Activated CD4-positive, alpha-beta memory T cell treated with anti-CD3 and anti-CD28 coated beads for 36 hours (primary cell): ENCODE measurements at regions not wholly inside any gene's neighbourhood (a gene's known extent, or its start where the extent isn't known, plus 50 kb on each side); places are given as distances from the start of the nearest gene placed in this dataset.
"Not testable (repeated sequence)": the region's sequence is repeated elsewhere in the genome, so short reads cannot be mapped to it uniquely, and the experiment has no call there.

Experiments
- CTCF ChIA-PET: fragments of 350-600 bp; sonication (Branson Sonifier 250); formaldehyde crosslinking; loops from one replicate; lab custom pipeline; 2021; ENCODE audit warnings: antibody characterized with exemption, inconsistent platforms; lab: Charles Lee
- POLR2A ChIA-PET: fragments of 350-600 bp; sonication (Branson Sonifier 250); formaldehyde crosslinking; loops from one replicate; lab custom pipeline; 2021; ENCODE audit warnings: antibody characterized with exemption; lab: Charles Lee
- DNase-seq: peaks from one replicate; pipeline ENCODE4 v3.0.0-alpha.2; 2020
- H3K27ac Mint-ChIP-seq: one replicate; pipeline ENCODE4 v1.8.0; 2021; ENCODE audit warnings: mixed read lengths
- H3K27me3 Mint-ChIP-seq: one replicate; pipeline ENCODE4 v1.8.0; 2021; ENCODE audit warnings: mixed read lengths
- H3K36me3 Mint-ChIP-seq: one replicate; pipeline ENCODE4 v1.8.0; 2021; ENCODE audit warnings: mixed read lengths
- H3K4me1 Mint-ChIP-seq: one replicate; pipeline ENCODE4 v1.8.0; 2021; ENCODE audit warnings: low read depth, mixed read lengths
- H3K4me3 Mint-ChIP-seq: one replicate; pipeline ENCODE4 v1.8.0; 2021; ENCODE audit warnings: mild to moderate bottlenecking, mixed read lengths
- H3K9me3 Mint-ChIP-seq: one replicate; pipeline ENCODE4 v1.8.0; 2021; ENCODE audit warnings: mixed read lengths
- intact Hi-C: fragments of 100-400 bp; cut with micrococcal nuclease; formaldehyde crosslinking; loops from one replicate; pipeline ENCODE4 v1.15.1; 2023

- no peaks in the 10 kb centered on the region for H3K36me3 Mint-ChIP-seq
- intact Hi-C loops: no loop called here
- no peak overlapping the region for H3K4me3 Mint-ChIP-seq
- DNase-seq: no peak
- H3K27ac Mint-ChIP-seq: no peak overlapping the region
- ChIA-PET CTCF (no interaction called here), POLR2A (no interaction called here)
- no peaks in the 10 kb centered on the region for H3K27me3 Mint-ChIP-seq
- no peaks in the 10 kb centered on the region for H3K4me1 Mint-ChIP-seq
- no peaks in the 10 kb centered on the region for H3K9me3 Mint-ChIP-seq
These were observed 764.3 kb downstream of the METTL4 start for GRCh38 chr18:1806884-1807615.

DNA sequence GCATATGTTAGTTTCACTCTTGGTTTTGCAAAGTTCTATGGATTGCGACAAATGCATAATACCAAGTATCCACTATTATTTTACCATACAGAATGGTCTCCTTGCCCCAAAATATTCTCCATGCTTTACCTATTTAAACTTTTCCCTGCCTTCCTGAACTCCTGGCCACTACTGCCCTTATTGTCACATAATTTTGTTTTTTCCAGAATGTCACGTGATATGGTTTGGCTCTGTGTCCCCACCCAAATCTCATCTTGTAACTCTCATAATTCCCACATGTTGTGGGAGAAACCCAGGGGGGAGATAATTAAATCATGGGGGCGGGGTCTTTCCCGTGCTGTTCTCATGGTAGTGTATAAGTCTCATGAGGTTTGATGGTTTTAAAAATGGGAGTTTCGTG lies 760.0 kb downstream of the METTL4 start:
- no peak for DNase-seq
- Mint-ChIP-seq H3K27me3 (no peaks in the 10 kb centered on the region), H3K36me3 (no peaks in the 10 kb centered on the region), H3K4me1 (no peaks in the 10 kb centered on the region), H3K9me3 (no peaks in the 10 kb centered on the region), H3K27ac (no peak overlapping the region), H3K4me3 (no peak overlapping the region)
- intact Hi-C loops: no loop called here
- POLR2A ChIA-PET: no interaction called here
- CTCF ChIA-PET: no interaction called here

- ChIA-PET CTCF (interaction anchor here (1.1 kb wide), 1 partner anchor 161 kb away, joined by 3 read pairs; no protein-coding TSS in a partner anchor), POLR2A (no interaction called here)
- Mint-ChIP-seq H3K9me3 (no peaks in the 10 kb centered on the region), H3K27me3 (no peaks in the 10 kb centered on the region), H3K4me3 (no peak overlapping the region), H3K4me1 (no peaks in the 10 kb centered on the region), H3K27ac (no peak overlapping the region), H3K36me3 (no peaks in the 10 kb centered on the region)
- DNase-seq: no peak
- intact Hi-C loops: no loop called here
These were observed 746.0 kb downstream of the METTL4 start for GRCh38 chr18:1825296-1825695.

DNA sequence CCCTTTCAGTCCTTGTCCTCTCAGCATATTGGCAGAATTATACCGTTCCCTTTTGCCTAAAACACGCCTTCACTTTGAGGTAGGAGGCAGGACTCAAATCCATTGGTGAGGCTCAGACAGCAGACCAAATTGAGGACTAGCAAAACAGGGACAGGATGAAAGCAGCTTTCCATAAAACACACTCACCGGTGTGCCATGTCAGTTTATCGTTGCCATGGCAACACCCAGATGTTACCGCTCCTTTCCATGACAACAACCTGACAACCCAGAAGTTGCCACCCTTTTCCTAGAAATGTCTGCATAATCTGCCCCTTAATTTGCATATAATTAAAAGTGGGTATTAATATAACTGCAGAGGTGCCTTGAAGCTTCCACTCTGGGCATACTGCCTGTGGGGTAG lies 730.4 kb downstream of the METTL4 start:
- Mint-ChIP-seq H3K4me1 (no peaks in the 10 kb centered on the region), H3K9me3 (peaks cover 3% of the 10 kb centered on the region), H3K27ac (no peak overlapping the region), H3K27me3 (no peaks in the 10 kb centered on the region), H3K4me3 (no peak overlapping the region), H3K36me3 (no peaks in the 10 kb centered on the region)
- ChIA-PET POLR2A (no interaction called here), CTCF (no interaction called here)
- intact Hi-C loops: no loop called here
- DNase-seq: no peak

DNA sequence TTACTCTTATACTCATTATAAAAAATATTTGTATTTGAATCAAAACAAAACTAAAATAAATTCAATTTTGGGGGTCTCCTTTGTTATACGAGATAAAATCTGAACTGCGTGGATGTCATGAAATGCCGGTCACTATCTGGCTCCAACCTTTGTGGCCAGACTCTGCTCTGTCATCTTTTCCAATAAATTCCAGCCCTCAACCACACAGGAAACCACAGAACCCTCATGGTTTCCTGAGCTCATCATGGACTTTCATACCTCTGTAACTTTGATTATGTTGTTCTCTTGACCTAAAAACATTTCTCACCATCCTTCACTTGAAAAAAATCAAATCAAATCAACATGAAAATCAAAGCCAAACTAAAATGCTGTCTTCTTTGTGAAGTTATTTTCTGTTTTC lies 724.7 kb downstream of the METTL4 start:
- H3K4me3 Mint-ChIP-seq: no peak overlapping the region
- ChIA-PET CTCF (no interaction called here), POLR2A (no interaction called here)
- H3K4me1 Mint-ChIP-seq: no peaks in the 10 kb centered on the region
- H3K27ac Mint-ChIP-seq: no peak overlapping the region
- no peaks in the 10 kb centered on the region for H3K36me3 Mint-ChIP-seq
- no peaks in the 10 kb centered on the region for H3K27me3 Mint-ChIP-seq
- intact Hi-C loops: loop anchor here (5.0 kb wide), 1 partner anchor 134 kb away; no protein-coding TSS in a partner anchor
- no peak for DNase-seq
- no peaks in the 10 kb centered on the region for H3K9me3 Mint-ChIP-seq

GRCh38 chr18:1848716-1849115 lies 722.6 kb downstream of the METTL4 start:
- H3K4me1 Mint-ChIP-seq: no peaks in the 10 kb centered on the region
- intact Hi-C loops: loop anchor here (5.0 kb wide), 1 partner anchor 136 kb away; no protein-coding TSS in a partner anchor
- H3K27me3 Mint-ChIP-seq: no peaks in the 10 kb centered on the region
- no peak overlapping the region for H3K27ac Mint-ChIP-seq
- DNase-seq: no peak
- H3K36me3 Mint-ChIP-seq: no peaks in the 10 kb centered on the region
- H3K9me3 Mint-ChIP-seq: peaks cover 3% of the 10 kb centered on the region
- CTCF ChIA-PET: no interaction called here
- no peak overlapping the region for H3K4me3 Mint-ChIP-seq
- POLR2A ChIA-PET: no interaction called here

DNA sequence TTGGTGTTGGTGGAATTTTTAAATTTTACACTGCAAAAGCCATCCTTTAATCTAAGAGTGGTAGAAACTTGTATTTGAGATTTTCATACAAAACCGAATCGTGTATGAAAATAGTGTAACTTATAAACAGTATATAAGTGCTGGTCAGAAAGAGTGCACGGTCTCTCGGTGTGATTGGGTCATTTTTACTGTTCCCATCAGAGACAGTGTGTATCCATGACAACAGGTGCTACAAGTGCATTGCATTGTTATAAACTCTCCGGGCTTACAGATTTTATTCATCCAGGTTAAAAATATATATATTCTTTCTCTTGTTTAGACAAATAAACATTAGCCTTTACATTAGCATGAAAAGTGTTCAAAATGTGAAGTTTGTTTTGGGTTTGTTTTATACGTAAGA lies 721.9 kb downstream of the METTL4 start:
- CTCF ChIA-PET: no interaction called here
- Mint-ChIP-seq H3K27me3 (no peaks in the 10 kb centered on the region), H3K4me1 (no peaks in the 10 kb centered on the region), H3K36me3 (no peaks in the 10 kb centered on the region), H3K9me3 (peaks cover 3% of the 10 kb centered on the region), H3K4me3 (no peak overlapping the region), H3K27ac (no peak overlapping the region)
- intact Hi-C loops: loop anchor here (5.0 kb wide), 1 partner anchor 137 kb away; no protein-coding TSS in a partner anchor
- no peak for DNase-seq
- POLR2A ChIA-PET: no interaction called here

- DNase-seq, intact Hi-C loops, H3K36me3 Mint-ChIP-seq, H3K27me3 Mint-ChIP-seq, H3K27ac Mint-ChIP-seq, H3K9me3 Mint-ChIP-seq, H3K4me1 Mint-ChIP-seq, POLR2A ChIA-PET, CTCF ChIA-PET, H3K4me3 Mint-ChIP-seq: not testable (repeated sequence)
These were observed 714.0 kb downstream of the METTL4 start for GRCh38 chr18:1857281-1857680.

- DNase-seq: no peak
- ChIA-PET CTCF (no interaction called here), POLR2A (no interaction called here)
- Mint-ChIP-seq H3K4me1 (no peaks in the 10 kb centered on the region), H3K27ac (no peak overlapping the region), H3K27me3 (no peaks in the 10 kb centered on the region), H3K4me3 (no peak overlapping the region), H3K9me3 (peaks cover 3% of the 10 kb centered on the region), H3K36me3 (no peaks in the 10 kb centered on the region)
- intact Hi-C loops: no loop called here
These were observed 709.8 kb downstream of the METTL4 start for GRCh38 chr18:1861473-1861872.

GRCh38 chr18:1865869-1866268 lies 705.4 kb downstream of the METTL4 start:
- no peak for DNase-seq
- Mint-ChIP-seq H3K4me1 (no peaks in the 10 kb centered on the region), H3K4me3 (no peak overlapping the region), H3K9me3 (peaks cover 3% of the 10 kb centered on the region), H3K27ac (no peak overlapping the region), H3K27me3 (no peaks in the 10 kb centered on the region), H3K36me3 (no peaks in the 10 kb centered on the region)
- ChIA-PET POLR2A (no interaction called here), CTCF (no interaction called here)
- intact Hi-C loops: no loop called here

GRCh38 chr18:1872274-1872673 lies 699.0 kb downstream of the METTL4 start:
- no peaks in the 10 kb centered on the region for H3K4me1 Mint-ChIP-seq
- H3K36me3 Mint-ChIP-seq: no peaks in the 10 kb centered on the region
- CTCF ChIA-PET: no interaction called here
- H3K27me3 Mint-ChIP-seq: no peaks in the 10 kb centered on the region
- H3K4me3 Mint-ChIP-seq: no peak overlapping the region
- intact Hi-C loops: no loop called here
- POLR2A ChIA-PET: no interaction called here
- H3K27ac Mint-ChIP-seq: no peak overlapping the region
- no peaks in the 10 kb centered on the region for H3K9me3 Mint-ChIP-seq
- DNase-seq: no peak

GRCh38 chr18:1875219-1875618 lies 696.1 kb downstream of the METTL4 start:
- no peak overlapping the region for H3K27ac Mint-ChIP-seq
- no peaks in the 10 kb centered on the region for H3K4me1 Mint-ChIP-seq
- H3K27me3 Mint-ChIP-seq: no peaks in the 10 kb centered on the region
- no peaks in the 10 kb centered on the region for H3K9me3 Mint-ChIP-seq
- H3K36me3 Mint-ChIP-seq: no peaks in the 10 kb centered on the region
- no peak for DNase-seq
- CTCF ChIA-PET: no interaction called here
- intact Hi-C loops: no loop called here
- POLR2A ChIA-PET: no interaction called here
- no peak overlapping the region for H3K4me3 Mint-ChIP-seq

DNA sequence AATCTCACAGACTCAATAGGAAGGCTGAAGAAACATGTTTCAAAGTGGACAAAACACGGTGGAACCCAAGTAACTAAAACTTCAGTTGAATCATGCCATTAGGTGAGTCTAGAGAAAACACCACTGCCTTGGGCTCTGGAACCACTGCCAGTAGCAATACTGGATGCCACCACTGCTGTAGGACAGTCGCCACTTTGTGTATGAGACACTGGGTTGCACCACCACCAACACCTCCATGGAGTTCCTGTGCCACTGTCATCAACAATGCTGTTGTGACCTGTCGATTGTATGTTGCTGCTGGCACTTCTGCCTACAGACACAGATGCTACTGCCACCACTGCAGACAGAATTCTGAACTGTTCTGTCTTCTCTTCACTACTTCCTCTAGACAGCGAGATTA lies 686.7 kb downstream of the METTL4 start:
- intact Hi-C loops: no loop called here
- no peaks in the 10 kb centered on the region for H3K27me3 Mint-ChIP-seq
- H3K4me3 Mint-ChIP-seq: no peak overlapping the region

More for the DNA sequence above, 686.7 kb downstream of the METTL4 start:
- Mint-ChIP-seq H3K4me1 (no peaks in the 10 kb centered on the region), H3K36me3 (no peaks in the 10 kb centered on the region), H3K9me3 (no peaks in the 10 kb centered on the region), H3K27ac (no peak overlapping the region)
- POLR2A ChIA-PET: no interaction called here
- DNase-seq: no peak
- CTCF ChIA-PET: no interaction called here
